HG03354 (cell line): ENCODE measurements at regions not wholly inside any gene's neighbourhood (a gene's known extent, or its start where the extent isn't known, plus 50 kb on each side); places are given as distances from the start of the nearest gene placed in this dataset.
"Not testable (repeated sequence)": the region's sequence is repeated elsewhere in the genome, so short reads cannot be mapped to it uniquely, and the experiment has no call there.

Experiments used
- ATAC-seq: cut with Tn5 transposase; IDR thresholded peaks from one replicate; pipeline ENCODE4 v1.9.1; 2021; ENCODE audit warnings: mild to moderate bottlenecking; ENCODE audit not compliant: unreplicated experiment, poor library complexity, severe bottlenecking

GRCh38 chr12:84416626-84417025 is 496.0 kb downstream of the SLC6A15 start:
- ATAC-seq: no peak

GRCh38 chr12:84415946-84416345 is 496.7 kb downstream of the SLC6A15 start:
- ATAC-seq: no peak

- ATAC-seq: no peak
Measured at GRCh38 chr12:84413656-84414055, 498.9 kb downstream of the SLC6A15 start.

- ATAC-seq: no peak
Measured at GRCh38 chr12:84412226-84412625, 500.4 kb downstream of the SLC6A15 start.

- ATAC-seq: no peak
Measured at GRCh38 chr12:84411031-84411430, 501.6 kb downstream of the SLC6A15 start.

GRCh38 chr12:84408936-84409335 is 503.7 kb downstream of the SLC6A15 start:
- ATAC-seq: no peak

- ATAC-seq: not testable (repeated sequence)
Measured at GRCh38 chr12:84406720-84407119, 505.9 kb downstream of the SLC6A15 start.

- ATAC-seq: no peak
Measured at GRCh38 chr12:84397846-84398245, 514.8 kb downstream of the SLC6A15 start.

- ATAC-seq: no peak
Measured at GRCh38 chr12:84397263-84397662, 515.3 kb downstream of the SLC6A15 start.

GRCh38 chr12:84391176-84391575 is 521.4 kb downstream of the SLC6A15 start:
- not testable (repeated sequence) for ATAC-seq

- no peak for ATAC-seq
Measured at GRCh38 chr12:84384384-84384783, 528.2 kb downstream of the SLC6A15 start.

GRCh38 chr12:84382486-84382885 is 530.1 kb downstream of the SLC6A15 start:
- not testable (repeated sequence) for ATAC-seq

GRCh38 chr12:84376320-84376719 is 536.3 kb downstream of the SLC6A15 start:
- no peak for ATAC-seq

- ATAC-seq: no peak
Measured at GRCh38 chr12:84375449-84376170, 537.0 kb downstream of the SLC6A15 start.

- ATAC-seq: no peak
Measured at GRCh38 chr12:84362552-84362897, 550.1 kb downstream of the SLC6A15 start.

GRCh38 chr12:84361651-84362551 is 550.7 kb downstream of the SLC6A15 start:
- ATAC-seq: no peak

- no peak for ATAC-seq
Measured at GRCh38 chr12:84357314-84357713, 555.3 kb downstream of the SLC6A15 start.

- no peak for ATAC-seq
Measured at GRCh38 chr12:84356224-84356623, 556.4 kb downstream of the SLC6A15 start.

- no peak for ATAC-seq
Measured at GRCh38 chr12:84355561-84355960, 557.0 kb downstream of the SLC6A15 start.

- ATAC-seq: no peak
Measured at GRCh38 chr12:84348582-84348981, 564.0 kb downstream of the SLC6A15 start.
